Stimulated activated CD8-positive, alpha-beta memory T cell treated with anti-CD3 and anti-CD28 coated beads, Interleukin-12 subunit alpha, Interleukin-12 subunit beta, amount 100 ng/mL, for 4 hours (primary cell): ENCODE measurements at regions not wholly inside any gene's neighbourhood (a gene's known extent, or its start where the extent isn't known, plus 50 kb on each side); places are given as distances from the start of the nearest gene placed in this dataset.

Source experiments
- DNase-seq: peaks from one replicate; pipeline ENCODE4 v3.0.0-alpha.2; 2020; ENCODE audit warnings: low read depth

DNA sequence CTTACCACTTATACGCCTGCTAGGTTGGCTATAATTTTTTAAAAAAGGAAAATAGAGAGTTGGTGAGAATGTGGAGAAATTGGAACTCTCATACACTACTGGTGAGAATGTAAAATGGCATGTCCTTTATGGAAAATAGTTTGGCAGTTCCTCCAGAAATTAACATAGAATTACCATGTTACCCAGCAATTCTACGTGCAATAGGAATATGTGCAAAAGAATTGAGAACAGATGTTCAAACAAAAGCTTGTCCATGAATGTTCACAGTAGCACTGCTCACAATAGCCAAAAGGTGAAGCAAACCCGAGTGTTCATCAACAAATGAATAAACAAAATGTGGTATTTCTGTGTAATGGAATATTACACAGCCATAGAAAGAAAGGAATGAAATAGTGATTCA lies 592.2 kb downstream of the DHX35 start:
- no peak for DNase-seq

DNA sequence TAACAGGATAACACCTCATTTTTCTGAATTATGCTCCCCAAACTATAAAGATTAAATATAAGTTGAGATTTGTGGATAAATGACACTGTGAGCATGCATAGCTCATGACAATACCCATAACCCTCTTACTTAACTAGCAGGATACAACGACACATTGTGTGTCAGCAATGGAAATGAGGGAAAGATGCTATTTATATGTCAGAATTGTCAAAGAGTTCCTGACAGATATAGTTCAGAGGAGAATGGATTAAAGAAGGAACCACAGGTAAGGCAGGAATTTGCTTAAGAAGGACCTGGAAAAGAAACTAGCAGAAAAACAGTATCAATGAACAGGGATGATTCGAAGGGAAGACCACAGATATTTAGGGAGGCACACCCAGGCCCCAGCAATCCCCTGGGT lies 591.0 kb downstream of the DHX35 start:
- DNase-seq: no peak

DNA sequence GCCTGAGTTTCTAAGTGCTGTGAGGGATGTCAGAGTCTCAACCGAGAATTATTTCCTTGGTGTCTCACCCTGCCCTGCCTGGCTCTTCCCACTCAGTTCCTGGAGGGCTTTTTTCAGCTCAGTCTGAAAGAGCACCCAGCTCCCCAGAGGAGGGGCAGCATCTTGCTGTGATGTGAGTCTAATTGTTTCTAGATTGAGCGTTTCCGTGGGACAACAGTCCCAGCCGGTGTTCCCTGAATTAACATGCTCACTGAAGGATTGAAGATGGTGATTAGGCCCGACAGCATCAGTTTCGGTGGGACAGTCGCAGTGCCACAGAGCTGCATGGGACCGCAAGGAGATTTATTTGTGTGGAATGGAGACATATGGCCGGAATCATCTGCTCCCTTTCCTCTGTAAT lies 587.6 kb downstream of the DHX35 start:
- no peak for DNase-seq

DNA sequence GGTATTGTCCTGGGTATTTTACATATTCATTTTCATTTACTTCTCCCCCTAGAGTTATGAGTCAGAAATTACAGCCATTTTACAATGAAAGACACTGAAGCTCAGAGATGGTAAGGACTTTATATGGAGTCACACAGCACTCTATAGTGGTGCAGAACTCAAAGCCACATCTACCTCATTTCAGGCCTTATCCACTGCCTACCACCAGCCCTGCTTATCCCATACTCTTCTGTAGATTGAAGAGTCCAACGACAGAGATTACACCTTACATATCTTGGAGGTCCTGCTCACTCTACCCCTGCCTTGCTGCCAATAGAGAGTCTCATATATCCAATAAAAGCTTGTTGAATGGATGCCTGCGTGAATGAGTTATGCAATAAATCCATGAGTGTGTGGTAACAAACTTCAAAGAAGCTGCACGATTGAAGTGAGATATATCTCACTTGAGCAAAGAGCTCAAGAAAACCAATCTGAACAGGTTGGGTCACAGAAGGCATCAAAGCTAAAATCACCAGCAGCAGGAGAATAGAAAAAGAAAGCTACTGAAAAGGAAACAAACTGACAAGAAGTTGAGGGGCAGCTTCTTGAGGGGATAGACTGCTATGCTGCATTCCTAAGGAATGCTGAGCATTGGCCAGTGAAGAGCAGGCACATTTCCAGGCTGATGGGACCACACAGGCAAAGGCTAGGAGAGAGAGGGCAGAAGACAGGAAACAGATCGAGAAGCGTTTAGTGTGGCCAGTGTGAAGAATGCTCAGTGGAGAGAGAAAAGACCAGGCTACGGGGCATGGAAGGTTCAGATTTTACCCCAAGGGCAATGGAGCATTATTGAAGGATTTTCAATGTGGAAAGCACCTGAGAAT lies 585.6 kb downstream of the DHX35 start:
- DNase-seq: no peak

DNA sequence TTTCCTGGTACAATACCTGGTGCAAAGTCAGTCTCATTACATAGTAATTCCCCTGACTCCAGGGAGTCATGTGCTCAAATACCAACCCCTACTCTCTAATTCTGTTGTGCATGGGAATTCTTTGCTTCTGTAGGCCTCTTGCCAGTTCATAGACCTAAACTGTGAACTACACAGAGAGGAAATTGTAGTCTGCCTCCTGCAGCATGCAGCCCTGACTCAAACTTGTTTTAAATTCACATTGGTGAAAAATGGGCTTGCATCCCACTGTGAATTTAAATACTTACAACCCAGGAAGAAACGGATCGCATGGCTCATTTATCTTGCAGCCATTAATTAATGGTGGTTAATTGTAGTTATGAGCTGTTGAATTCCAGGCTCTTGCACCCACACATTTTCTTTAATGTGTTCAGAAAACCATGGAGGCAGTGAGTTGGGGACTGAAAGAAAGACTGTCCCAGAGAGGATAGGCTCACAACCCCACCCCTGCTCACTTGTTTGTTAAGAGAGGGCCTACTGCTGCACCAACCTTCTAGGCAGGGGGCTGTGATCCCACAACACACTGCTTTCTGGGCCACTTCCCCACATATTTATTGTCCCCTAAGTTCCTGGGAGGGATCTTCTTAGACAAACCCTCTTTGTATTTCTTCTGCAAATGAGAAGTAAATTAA lies 579.1 kb downstream of the DHX35 start:
- DNase-seq: no peak

DNA sequence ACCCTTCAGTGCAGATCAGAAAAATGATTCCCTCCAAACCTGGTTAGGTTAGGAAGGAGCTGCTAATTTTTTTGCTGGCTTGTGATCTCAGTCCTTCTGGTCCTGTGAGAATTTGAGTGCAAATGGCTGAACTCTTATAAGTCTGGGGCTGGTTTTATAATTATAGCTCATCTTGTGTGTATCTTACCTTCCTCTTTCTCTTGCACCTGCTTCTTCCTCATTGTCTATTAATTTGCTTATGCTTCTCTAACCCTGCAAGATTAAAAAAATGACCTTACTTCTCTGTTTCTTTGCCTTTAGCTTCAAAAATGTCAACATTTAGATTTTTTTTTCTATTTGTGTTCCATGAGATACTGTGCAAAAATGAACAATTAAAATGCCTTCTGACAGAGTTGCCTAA lies 576.2 kb downstream of the DHX35 start:
- DNase-seq: no peak

DNA sequence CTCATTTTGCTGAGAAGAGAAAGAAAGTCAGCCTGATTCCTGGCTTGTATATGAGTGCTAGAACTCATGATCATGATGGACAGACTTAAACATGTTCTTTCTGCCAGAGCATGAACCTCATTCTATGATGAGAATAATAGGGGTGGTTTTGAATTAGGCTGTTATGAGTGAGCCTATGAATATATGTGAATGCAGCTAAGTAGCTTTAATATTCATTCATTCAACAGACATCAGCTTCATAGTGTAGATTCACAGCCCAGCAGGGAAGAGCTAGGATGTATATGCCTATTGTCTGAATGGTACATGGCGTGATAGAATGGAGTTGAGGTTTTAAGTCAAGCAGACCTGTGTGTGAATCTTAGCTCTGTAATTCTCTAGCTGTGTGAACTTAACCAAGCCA lies 573.2 kb downstream of the DHX35 start:
- no peak for DNase-seq

DNA sequence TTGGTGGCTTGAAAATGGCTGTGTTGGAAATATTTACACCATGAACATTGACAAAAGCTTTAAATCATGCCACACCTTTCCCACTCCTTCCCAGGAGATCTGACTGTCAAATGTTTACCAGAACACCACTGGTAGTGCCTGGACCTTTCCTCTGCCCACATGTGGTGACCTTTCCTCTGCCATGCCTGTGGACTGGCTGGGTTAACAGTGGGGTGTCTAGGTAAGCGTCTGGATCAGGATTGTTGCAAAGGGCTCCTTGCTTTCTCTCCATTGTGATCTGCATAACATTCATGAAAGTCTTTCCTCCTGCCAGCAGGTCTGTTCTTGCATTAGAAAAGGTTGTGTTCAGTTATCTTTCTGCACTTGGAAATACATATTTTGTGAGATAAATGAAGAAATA lies 572.7 kb downstream of the DHX35 start:
- DNase-seq: no peak

DNA sequence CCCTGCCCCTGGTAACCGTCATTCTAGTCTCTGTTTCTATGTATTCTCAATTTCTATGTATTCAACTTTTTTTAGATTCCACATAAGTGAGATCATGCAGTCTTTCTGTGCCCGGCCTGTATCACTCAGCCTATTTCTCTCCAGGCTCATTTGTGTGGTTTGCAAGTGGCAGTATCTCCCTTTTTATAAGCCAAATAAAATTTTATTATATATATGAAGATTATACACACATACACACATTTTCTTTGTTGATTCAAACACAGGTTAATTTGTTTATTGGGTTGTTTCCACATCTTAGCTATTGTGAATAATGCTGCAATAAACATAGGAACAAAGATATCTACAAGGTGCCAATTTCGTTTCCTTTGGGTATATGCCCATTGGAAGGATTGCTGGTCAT lies 571.7 kb downstream of the DHX35 start:
- DNase-seq: no peak

DNA sequence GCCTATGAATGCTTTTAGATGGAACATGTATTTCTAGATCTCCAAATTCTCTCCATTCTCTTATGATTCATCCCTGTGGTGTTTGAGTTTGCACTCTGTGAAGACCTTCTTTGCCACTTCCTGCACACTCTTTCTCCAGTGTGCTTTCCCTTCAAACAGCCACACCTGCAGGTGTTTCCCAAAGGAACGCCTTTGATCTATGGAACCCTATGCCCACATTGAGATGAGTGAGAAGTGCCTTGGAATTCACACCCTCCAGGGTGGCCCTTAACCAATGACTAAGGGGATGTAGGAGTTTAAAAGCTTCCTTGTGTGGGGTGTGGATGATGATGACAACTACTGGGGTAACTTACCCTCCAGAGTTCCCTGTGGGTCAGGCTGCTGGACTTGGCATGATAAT lies 570.1 kb downstream of the DHX35 start:
- DNase-seq: no peak

DNA sequence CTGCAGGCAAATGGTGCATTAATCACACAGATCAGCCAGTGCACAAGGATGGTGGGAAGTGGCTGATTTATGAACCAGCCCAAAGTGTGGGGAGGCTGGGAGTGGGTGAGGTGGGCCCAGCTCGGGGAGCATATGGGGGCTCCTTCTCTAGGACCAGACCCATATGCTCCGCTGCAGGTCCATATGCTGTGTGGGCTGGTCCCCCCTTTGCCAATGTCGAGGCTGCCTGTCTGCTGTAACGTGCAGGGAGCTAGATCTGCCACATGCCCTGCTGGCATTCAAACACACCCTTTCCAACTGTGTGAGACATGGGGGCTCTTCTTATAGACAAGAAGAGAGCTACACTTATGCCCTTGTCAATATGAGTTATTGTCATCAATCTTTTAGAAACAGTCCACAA lies 566.3 kb downstream of the DHX35 start:
- no peak for DNase-seq

DNA sequence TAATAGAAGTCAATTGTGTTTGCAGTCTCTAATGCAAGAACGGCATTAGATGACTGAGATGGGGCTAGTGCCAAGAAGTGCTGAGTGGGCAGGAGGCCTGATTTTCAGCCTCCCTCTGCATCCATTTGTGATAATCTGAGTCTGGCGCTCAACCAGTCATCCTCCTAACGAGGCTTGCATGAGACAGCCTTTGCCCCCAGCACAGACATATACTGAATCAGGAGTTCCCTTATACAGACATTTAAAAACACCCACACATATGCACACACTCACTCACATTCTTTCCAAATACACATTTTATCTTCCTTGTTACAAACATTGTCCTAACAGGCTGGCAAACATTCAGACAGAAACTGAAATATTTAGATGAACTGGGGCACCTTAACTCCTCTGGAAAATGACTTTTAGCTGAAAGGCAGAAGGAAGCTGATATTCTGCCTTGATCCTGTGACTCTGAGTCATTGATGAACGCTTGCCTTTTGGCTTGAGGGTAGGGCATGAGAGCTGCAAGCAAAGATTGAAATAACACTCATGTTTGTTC lies 562.3 kb downstream of the DHX35 start:
- DNase-seq: no peak

DNA sequence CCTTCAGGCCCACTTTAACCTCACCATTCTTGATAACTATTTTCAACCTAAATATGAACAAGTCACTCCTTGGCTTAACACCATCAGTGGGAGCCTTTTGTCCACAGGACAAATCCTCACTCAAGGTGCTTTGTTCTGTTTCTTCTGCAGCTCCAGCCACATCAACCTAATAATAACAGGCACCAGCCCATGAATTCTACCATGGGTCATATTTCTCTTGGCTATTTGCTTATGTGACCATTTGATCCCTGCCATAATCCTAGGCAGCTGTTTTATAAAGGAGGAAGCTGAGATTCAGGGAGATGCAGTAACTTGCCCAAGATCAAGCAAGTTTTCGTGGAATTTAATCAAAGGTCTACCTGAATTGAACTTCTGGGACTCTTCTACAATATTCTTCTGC lies 561.3 kb downstream of the DHX35 start:
- DNase-seq: no peak

DNA sequence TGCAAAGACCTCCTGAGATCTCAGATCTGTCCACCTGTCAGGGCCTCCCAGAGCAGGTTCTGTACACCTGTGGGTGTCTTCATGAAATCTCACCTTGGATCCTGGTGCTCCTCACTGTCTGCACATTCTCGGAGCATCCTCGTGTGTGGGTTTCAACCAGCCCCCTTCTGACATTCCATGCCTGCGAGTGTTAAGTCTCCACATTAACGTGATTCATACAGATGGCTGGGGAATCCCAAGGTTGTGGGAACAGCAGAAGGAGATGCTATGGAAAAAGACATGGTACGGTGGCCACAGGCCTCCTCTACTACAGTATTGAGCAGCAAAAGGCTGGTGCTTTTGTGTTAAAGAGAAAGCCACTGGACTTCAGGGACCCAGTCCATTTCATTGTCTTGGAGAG lies 556.5 kb downstream of the DHX35 start:
- DNase-seq: no peak

DNA sequence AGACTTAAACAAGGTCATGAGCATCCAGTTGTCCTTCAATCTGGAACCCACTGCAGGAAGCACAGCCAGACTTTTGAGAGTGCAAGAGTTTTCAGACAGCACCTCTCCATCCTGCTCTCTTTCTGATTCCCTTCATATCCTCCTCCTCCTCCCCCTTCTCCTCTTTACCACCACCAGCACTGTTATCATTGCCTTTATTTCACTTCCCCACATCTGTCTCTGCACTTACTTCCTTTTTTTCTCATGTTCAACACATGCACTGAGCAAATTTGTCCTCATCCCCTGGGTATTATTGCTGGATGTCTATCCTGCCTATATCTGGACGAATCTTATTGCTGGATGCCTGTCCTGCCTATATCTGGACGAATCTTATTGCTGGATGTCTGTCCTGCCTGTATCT lies 554.8 kb downstream of the DHX35 start:
- no peak for DNase-seq

DNA sequence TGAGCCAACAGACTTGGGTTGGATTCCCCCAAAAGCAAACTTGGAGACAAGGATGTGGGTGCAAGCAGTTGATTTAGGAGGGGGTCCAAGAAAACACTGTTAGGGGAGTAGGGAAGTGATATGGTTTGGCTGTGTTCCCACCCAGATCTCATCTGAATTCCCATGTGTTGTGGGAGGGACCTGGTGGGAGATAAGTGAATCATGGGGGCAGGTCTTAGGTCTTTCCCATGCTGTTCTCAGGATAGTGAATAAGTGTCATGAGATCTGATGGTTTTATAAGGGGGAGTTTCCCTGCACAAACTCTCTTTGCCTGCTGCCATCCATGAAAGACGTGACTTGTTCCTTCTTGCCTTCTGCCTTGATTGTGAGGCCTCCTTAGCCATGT lies 542.6 kb downstream of the DHX35 start:
- DNase-seq: no peak

DNA sequence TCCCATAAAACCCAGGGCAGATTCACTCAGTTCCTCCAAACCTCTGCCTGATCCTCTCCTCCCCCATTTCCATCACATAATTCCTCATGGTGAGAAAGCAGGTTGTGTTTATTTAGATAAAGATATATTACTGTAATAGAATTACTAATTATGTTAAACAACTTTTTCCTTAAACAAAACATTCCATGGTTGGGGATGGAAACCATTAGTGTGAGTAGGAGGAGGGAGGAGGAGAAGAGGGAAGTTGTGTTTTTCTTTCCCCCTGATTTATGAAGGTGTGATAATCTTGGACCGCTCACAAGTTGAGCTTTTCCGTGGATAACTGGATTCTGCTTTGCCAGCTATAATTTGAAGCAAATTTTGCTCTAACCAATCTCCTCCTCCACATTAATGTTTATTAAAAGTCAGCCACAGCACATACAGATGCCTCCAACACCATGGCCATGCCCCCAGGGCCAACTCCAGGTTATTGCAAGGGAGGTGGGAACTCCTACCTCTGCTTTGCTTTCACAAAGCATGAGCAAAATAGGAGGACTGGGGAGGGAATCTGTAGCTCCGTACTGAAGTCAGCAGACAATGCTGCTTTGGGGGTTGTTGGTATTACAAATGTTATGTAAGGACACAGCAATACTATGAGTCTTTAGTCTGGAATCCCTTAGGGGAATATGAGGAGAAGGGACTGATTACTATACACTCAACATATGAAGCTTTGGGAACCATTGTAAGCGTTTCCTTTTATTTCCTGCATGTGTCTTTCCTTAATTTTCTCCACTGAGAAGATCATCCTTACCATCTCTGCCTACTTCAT lies 542.0 kb downstream of the DHX35 start:
- no peak for DNase-seq

DNA sequence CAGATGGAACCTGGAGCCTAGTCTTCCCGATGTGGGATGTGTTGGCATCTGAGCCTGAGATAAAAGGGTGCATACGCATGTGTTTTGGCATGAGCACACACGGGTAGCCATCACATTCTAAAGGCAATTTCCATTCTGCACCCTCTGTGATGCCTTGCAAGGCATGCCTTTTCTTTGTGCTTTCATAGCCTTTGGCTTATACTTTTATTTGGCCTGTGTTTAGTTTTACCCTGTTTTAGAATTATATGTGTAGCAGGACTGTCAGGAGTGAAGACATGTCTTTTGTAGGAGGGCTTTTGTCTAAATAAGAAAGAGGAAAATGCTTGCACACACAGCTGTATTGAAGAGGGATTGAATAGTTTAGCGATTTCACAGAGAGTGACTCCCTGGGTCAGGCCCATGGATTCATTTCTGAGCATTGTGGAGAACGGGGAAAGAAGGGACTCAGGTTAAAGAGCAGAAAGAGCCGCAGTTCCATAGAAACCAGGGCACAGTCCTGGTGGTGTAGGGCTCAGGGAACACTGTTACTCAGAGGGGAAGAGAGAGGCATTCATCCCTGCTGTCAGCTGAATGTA lies 530.2 kb downstream of the DHX35 start:
- no peak for DNase-seq

DNA sequence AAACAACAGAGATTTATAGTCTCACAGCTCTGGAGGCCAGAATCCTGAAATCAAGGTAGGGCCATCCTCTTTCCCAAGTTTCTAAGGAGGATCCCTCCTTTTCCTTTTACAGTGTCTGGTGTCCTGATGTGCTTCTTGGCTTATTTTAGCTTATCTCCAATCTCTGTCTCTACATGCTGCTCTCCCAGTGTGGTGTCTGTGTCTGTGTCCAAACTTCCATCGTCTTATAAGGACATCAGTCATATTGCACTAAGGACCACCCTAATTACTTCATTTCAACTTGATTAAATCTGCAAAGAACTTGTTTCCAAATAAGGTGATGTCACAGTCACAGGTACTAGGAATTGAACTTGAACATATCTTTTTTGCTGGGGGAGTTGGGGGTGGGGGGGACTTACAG lies 529.6 kb downstream of the DHX35 start:
- no peak for DNase-seq

DNA sequence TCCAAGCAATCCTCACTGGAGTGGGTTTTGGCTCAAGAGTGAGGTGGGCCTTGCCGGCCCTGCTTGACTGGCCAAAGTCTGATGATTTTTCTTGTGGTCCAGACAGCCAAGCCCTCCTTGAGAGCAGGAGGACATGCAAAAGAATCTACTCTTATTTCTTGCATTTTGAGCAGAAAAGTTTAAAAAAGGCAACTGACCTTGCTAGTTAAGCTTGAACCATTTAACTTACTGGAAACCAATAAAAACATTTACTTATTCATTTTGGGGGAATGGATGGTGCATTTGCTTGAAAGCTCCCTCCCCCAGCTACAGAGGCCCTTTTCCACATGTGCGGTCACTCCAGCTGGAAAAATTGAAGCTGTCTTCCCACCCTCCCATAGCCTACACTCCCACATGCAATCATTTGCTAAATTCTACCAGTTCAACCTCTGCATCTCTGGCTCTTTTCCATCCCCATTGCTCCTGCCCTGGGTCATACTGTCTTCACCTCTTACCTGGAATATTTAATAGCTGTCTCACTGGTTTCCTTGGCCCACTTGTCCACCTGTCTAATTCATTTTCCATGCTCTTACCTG lies 527.9 kb downstream of the DHX35 start:
- no peak for DNase-seq

DNA sequence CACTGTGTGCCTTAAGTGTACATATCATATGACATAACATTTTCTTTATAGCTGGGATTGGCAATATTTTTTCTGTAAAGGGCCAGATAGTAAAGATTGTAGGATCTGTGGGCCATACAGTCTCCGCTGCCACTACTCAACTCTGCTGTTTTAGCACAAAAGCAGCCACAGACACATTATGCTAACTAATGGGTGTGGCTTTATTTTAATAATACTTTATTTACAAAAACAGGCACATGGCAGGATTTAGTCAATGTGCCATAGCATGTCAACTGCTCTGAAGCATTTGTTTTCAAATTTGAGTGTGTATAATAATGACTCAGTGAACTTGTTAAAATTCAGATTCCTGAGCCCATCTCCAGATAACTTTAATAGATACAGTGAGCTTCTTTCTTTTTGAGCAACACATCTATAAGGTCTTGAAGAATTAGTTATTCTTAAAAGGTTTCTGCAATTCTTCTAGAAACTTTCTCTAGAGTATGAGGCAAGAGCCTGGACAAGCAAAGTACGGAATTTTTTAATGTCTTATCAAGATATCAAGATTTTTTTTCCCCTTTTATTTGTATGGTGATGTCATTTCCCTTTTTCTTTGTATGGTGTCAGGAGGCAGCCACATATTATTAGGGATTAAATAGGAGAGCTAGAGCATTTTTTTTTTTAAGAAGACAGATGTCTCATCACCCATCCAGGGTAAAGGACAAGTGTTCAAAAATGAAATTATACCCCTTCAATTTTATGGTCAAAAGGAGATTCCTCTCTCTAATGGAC lies 518.3 kb downstream of the DHX35 start:
- no peak for DNase-seq
